ENCODE measurements at regions not wholly inside any gene's neighbourhood (a gene's known extent, or its start where the extent isn't known, plus 50 kb on each side); places are given as distances from the start of the nearest gene placed in this dataset.

- TF ChIP-seq GABPA (IDR thresholded peaks at IDR 0.05; ENCODE audit: low read depth), result no peak
- TF ChIP-seq SPI1 (IDR thresholded peaks at IDR 0.05; ENCODE audit: borderline replicate concordance, low read depth), result no peak
- TF ChIP-seq CTCF (IDR thresholded peaks at IDR 0.05; ENCODE audit: insufficient read depth, low read length), result no peak
- TF ChIP-seq POLR2AphosphoS5 (IDR thresholded peaks at IDR 0.05; ENCODE audit: low read depth), result no peak
- no peak for TF ChIP-seq REST (IDR thresholded peaks at IDR 0.05; ENCODE audit: insufficient replicate concordance, low read depth)
- H3K27ac ChIP-seq (replicated peaks), result no peak overlapping the region
- no peak for DNase-seq (ENCODE audit: low read depth in 1 of 2, low spot score in 1 of 2)
- H3K27me3 ChIP-seq (ENCODE audit: insufficient read depth, poor library complexity, severe bottlenecking), result no peaks in the 10 kb centered on the region
- no peak overlapping the region for H3K4me3 ChIP-seq (replicated peaks; ENCODE audit: insufficient read depth, low read length)
Observed at GRCh38 chr17:70857351-70857750, 688.0 kb downstream of the KCNJ2 start.

DNA sequence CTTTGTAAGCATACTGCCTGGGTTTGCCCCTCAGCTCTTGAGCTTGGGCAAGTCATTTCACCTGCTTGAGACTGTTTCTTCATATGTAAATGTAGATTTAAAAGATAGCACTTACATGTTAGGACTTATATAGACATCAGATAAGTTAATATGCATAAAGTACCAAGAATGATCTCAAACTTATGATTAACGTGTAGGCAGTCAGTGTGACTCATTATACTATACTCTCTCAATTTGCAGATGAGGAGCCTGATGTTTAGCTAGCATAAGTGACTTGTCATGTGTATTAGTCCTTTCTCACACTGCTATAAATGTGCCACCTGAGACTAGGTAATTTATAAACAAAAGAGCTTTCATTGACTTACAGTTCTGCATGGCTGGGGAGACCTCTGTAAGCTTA, 690.5 kb downstream of the KCNJ2 start:
- H3K27me3 ChIP-seq (ENCODE audit: insufficient read depth, poor library complexity, severe bottlenecking), result no peaks in the 10 kb centered on the region
- DNase-seq (ENCODE audit: low read depth in 1 of 2, low spot score in 1 of 2), result no peak
- H3K27ac ChIP-seq (replicated peaks), result no peak overlapping the region
- TF ChIP-seq SPI1 (IDR thresholded peaks at IDR 0.05; ENCODE audit: borderline replicate concordance, low read depth) (no peak), GABPA (IDR thresholded peaks at IDR 0.05; ENCODE audit: low read depth) (no peak), POLR2AphosphoS5 (IDR thresholded peaks at IDR 0.05; ENCODE audit: low read depth) (no peak), REST (IDR thresholded peaks at IDR 0.05; ENCODE audit: insufficient replicate concordance, low read depth) (no peak), CTCF (IDR thresholded peaks at IDR 0.05; ENCODE audit: insufficient read depth, low read length) (no peak)
- H3K4me3 ChIP-seq (replicated peaks; ENCODE audit: insufficient read depth, low read length), result no peak overlapping the region

DNA sequence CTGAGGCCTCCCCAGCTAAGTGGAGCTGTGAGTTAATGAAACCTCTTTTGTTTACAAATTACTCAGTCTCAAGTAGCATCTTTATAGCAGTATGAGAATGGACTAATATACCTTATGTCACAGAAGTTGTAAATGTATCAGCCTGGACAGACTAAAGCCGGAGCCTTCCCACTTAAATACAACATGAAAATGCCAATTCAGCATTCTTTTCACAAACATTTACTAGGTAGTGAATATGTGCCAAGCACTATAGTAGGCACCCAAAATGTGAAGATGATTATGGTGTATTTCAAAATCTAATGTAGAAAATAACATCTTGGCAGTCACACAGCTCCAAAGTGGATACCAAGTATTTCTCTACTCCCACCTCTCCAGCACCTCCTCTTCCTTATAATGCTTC, 693.0 kb downstream of the KCNJ2 start:
- Histone ChIP-seq H3K4me3 (replicated peaks; ENCODE audit: insufficient read depth, low read length) (no peak overlapping the region), H3K27me3 (ENCODE audit: insufficient read depth, poor library complexity, severe bottlenecking) (no peaks in the 10 kb centered on the region), H3K27ac (replicated peaks) (no peak overlapping the region)
- TF ChIP-seq POLR2AphosphoS5 (IDR thresholded peaks at IDR 0.05; ENCODE audit: low read depth), result no peak
- no peak for TF ChIP-seq CTCF (IDR thresholded peaks at IDR 0.05; ENCODE audit: insufficient read depth, low read length)
- TF ChIP-seq REST (IDR thresholded peaks at IDR 0.05; ENCODE audit: insufficient replicate concordance, low read depth), result no peak
- TF ChIP-seq SPI1 (IDR thresholded peaks at IDR 0.05; ENCODE audit: borderline replicate concordance, low read depth), result no peak
- no peak for TF ChIP-seq GABPA (IDR thresholded peaks at IDR 0.05; ENCODE audit: low read depth)
- no peak for DNase-seq (ENCODE audit: low read depth in 1 of 2, low spot score in 1 of 2)

Data from HL-60 (cell line).